GM10266 (cell line): ENCODE measurements at regions not wholly inside any gene's neighbourhood (a gene's known extent, or its start where the extent isn't known, plus 50 kb on each side); places are given as distances from the start of the nearest gene placed in this dataset.

Experiments
- DNase-seq: peaks from one replicate; pipeline ENCODE4 v3.0.0; 2012; ENCODE audit errors: extremely low spot score
- CTCF ChIP-seq: IDR thresholded peaks from 2 replicates; pipeline ENCODE4 v1.5.1; 2012; ENCODE audit warnings: mild to moderate bottlenecking, low read depth; ENCODE audit not compliant: control insufficient read depth, insufficient read depth; ENCODE audit errors: missing control alignments

GRCh38 chr5:88660947-88661805 lies 221.8 kb downstream of the MEF2C start:
- TF ChIP-seq CTCF = peak; percentile 11
- peak; percentile 90 for DNase-seq

- no peak for TF ChIP-seq CTCF
- no peak for DNase-seq
Measured at GRCh38 chr5:88660264-88660946, 222.6 kb downstream of the MEF2C start.

GRCh38 chr5:88659529-88660263 lies 223.3 kb downstream of the MEF2C start:
- DNase-seq = no peak
- no peak for TF ChIP-seq CTCF

- no peak for DNase-seq
- no peak for TF ChIP-seq CTCF
Measured at GRCh38 chr5:88658886-88659285, 224.1 kb downstream of the MEF2C start.

GRCh38 chr5:88657906-88658775 lies 224.8 kb downstream of the MEF2C start:
- DNase-seq = no peak
- TF ChIP-seq CTCF = no peak

GRCh38 chr5:88657136-88657535 lies 225.8 kb downstream of the MEF2C start:
- TF ChIP-seq CTCF = no peak
- DNase-seq = no peak
